ENCODE measurements at regions not wholly inside any gene's neighbourhood (a gene's known extent, or its start where the extent isn't known, plus 50 kb on each side); places are given as distances from the start of the nearest gene placed in this dataset.

GRCh38 chr2:576292-576691 is 100.9 kb downstream of the TMEM18 start:
- H3K27me3 Mint-ChIP-seq: peaks cover 36 to 57% of the 10 kb centered on the region in 2 donors
- H3K4me1 Mint-ChIP-seq (ENCODE audit: low read depth in 2 of 2): no peaks in the 10 kb centered on the region
- H3K36me3 Mint-ChIP-seq: peaks cover 9% of the 10 kb centered on the region
- H3K9me3 Mint-ChIP-seq: peaks cover 5% of the 10 kb centered on the region
- no peak overlapping the region for H3K4me3 Mint-ChIP-seq
- no peak for DNase-seq (ENCODE audit: low spot score)
- no peak for ATAC-seq
- no peak overlapping the region for H3K27ac Mint-ChIP-seq

GRCh38 chr2:575727-576236 is 101.4 kb downstream of the TMEM18 start:
- DNase-seq (ENCODE audit: low spot score) (no peak), ATAC-seq (no peak)
- Mint-ChIP-seq H3K27me3 (peaks cover 37 to 57% of the 10 kb centered on the region in 2 donors), H3K4me1 (ENCODE audit: low read depth in 2 of 2) (no peaks in the 10 kb centered on the region), H3K36me3 (peaks cover 14% of the 10 kb centered on the region), H3K27ac (no peak overlapping the region), H3K9me3 (peaks cover 5% of the 10 kb centered on the region), H3K4me3 (no peak overlapping the region)

- Mint-ChIP-seq H3K9me3 (peaks cover 5% of the 10 kb centered on the region), H3K4me3 (no peak overlapping the region), H3K27me3 (peaks cover 42 to 61% of the 10 kb centered on the region in 2 donors), H3K27ac (no peak overlapping the region), H3K36me3 (peaks cover 21% of the 10 kb centered on the region), H3K4me1 (ENCODE audit: low read depth in 2 of 2) (no peaks in the 10 kb centered on the region)
- no peak for DNase-seq (ENCODE audit: low spot score)
- ATAC-seq: no peak
These were observed 102.0 kb downstream of the TMEM18 start for GRCh38 chr2:575030-575726.

- Mint-ChIP-seq H3K27ac (no peak overlapping the region), H3K4me1 (ENCODE audit: low read depth in 2 of 2) (no peaks in the 10 kb centered on the region), H3K9me3 (peaks cover 5% of the 10 kb centered on the region), H3K27me3 (peaks cover 49 to 71% of the 10 kb centered on the region in 2 donors), H3K36me3 (peaks cover 25% of the 10 kb centered on the region), H3K4me3 (no peak overlapping the region)
- no peak for ATAC-seq
- DNase-seq (ENCODE audit: low spot score): no peak
These were observed 103.3 kb downstream of the TMEM18 start for GRCh38 chr2:573805-574392.

GRCh38 chr2:573025-573424 is 104.2 kb downstream of the TMEM18 start:
- Mint-ChIP-seq H3K36me3 (peaks cover 25% of the 10 kb centered on the region), H3K4me3 (no peak overlapping the region), H3K27me3 (peaks cover 51 to 67% of the 10 kb centered on the region in 2 donors), H3K9me3 (peaks cover 5% of the 10 kb centered on the region), H3K27ac (no peak overlapping the region), H3K4me1 (ENCODE audit: low read depth in 2 of 2) (no peaks in the 10 kb centered on the region)
- no peak for DNase-seq (ENCODE audit: low spot score)
- ATAC-seq: no peak

GRCh38 chr2:569681-570080 is 107.5 kb downstream of the TMEM18 start:
- H3K36me3 Mint-ChIP-seq: peaks cover 19% of the 10 kb centered on the region
- no peak overlapping the region for H3K27ac Mint-ChIP-seq
- no peak overlapping the region for H3K4me3 Mint-ChIP-seq
- no peaks in the 10 kb centered on the region for H3K4me1 Mint-ChIP-seq (ENCODE audit: low read depth in 2 of 2)
- H3K9me3 Mint-ChIP-seq: peaks cover 5% of the 10 kb centered on the region
- H3K27me3 Mint-ChIP-seq: peaks cover 64 to 65% of the 10 kb centered on the region in 2 donors
- ATAC-seq (no peak), DNase-seq (ENCODE audit: low spot score) (no peak)

GRCh38 chr2:568639-569235 is 108.5 kb downstream of the TMEM18 start:
- H3K4me1 Mint-ChIP-seq (ENCODE audit: low read depth in 2 of 2): no peaks in the 10 kb centered on the region
- no peak for DNase-seq (ENCODE audit: low spot score)
- H3K36me3 Mint-ChIP-seq: peaks cover 19% of the 10 kb centered on the region
- H3K9me3 Mint-ChIP-seq: peaks cover 5% of the 10 kb centered on the region
- ATAC-seq: no peak
- H3K4me3 Mint-ChIP-seq: no peak overlapping the region
- no peak overlapping the region for H3K27ac Mint-ChIP-seq
- peaks cover 58 to 60% of the 10 kb centered on the region in 2 donors for H3K27me3 Mint-ChIP-seq

- H3K27ac Mint-ChIP-seq: no peak overlapping the region
- DNase-seq (ENCODE audit: low spot score): no peak
These were observed 109.2 kb downstream of the TMEM18 start for GRCh38 chr2:567865-568638.

GRCh38 chr2:567496-567864 is 109.7 kb downstream of the TMEM18 start:
- DNase-seq (ENCODE audit: low spot score) (no peak), ATAC-seq (no peak)
- peaks cover 19% of the 10 kb centered on the region for H3K36me3 Mint-ChIP-seq
- peaks cover 48 to 54% of the 10 kb centered on the region in 2 donors for H3K27me3 Mint-ChIP-seq
- no peaks in the 10 kb centered on the region for H3K4me1 Mint-ChIP-seq (ENCODE audit: low read depth in 2 of 2)
- no peak overlapping the region for H3K27ac Mint-ChIP-seq
- peaks cover 4% of the 10 kb centered on the region for H3K9me3 Mint-ChIP-seq
- no peak overlapping the region for H3K4me3 Mint-ChIP-seq

More at GRCh38 chr2:567865-568638, 109.2 kb downstream of the TMEM18 start:
- H3K36me3 Mint-ChIP-seq: peaks cover 19% of the 10 kb centered on the region
- no peak overlapping the region for H3K4me3 Mint-ChIP-seq
- H3K9me3 Mint-ChIP-seq: peaks cover 5% of the 10 kb centered on the region
- no peak for ATAC-seq
- H3K4me1 Mint-ChIP-seq (ENCODE audit: low read depth in 2 of 2): no peaks in the 10 kb centered on the region
- H3K27me3 Mint-ChIP-seq: peaks cover 54 to 56% of the 10 kb centered on the region in 2 donors

GRCh38 chr2:566379-567313 is 110.6 kb downstream of the TMEM18 start:
- Mint-ChIP-seq H3K4me3 (no peak overlapping the region), H3K36me3 (peaks cover 19% of the 10 kb centered on the region), H3K9me3 (no peaks in the 10 kb centered on the region), H3K4me1 (ENCODE audit: low read depth in 2 of 2) (peaks cover 5 to 6% of the 10 kb centered on the region in 2 donors), H3K27me3 (peaks cover 48 to 52% of the 10 kb centered on the region in 2 donors), H3K27ac (no peak overlapping the region)
- ATAC-seq: no peak
- DNase-seq (ENCODE audit: low spot score): no peak

GRCh38 chr2:564471-565181 is 112.6 kb downstream of the TMEM18 start:
- no peak for ATAC-seq
- Mint-ChIP-seq H3K9me3 (no peaks in the 10 kb centered on the region), H3K27ac (no peak overlapping the region), H3K27me3 (peaks cover 40 to 41% of the 10 kb centered on the region in 2 donors), H3K36me3 (no peaks in the 10 kb centered on the region), H3K4me1 (ENCODE audit: low read depth in 2 of 2) (peaks cover 5 to 7% of the 10 kb centered on the region in 2 donors), H3K4me3 (no peak overlapping the region)
- DNase-seq (ENCODE audit: low spot score): no peak

- H3K9me3 Mint-ChIP-seq: no peaks in the 10 kb centered on the region
- peaks cover 5 to 7% of the 10 kb centered on the region in 2 donors for H3K4me1 Mint-ChIP-seq (ENCODE audit: low read depth in 2 of 2)
- H3K36me3 Mint-ChIP-seq: no peaks in the 10 kb centered on the region
- H3K27ac Mint-ChIP-seq: no peak overlapping the region
- peaks cover 40 to 47% of the 10 kb centered on the region in 2 donors for H3K27me3 Mint-ChIP-seq
- no peak overlapping the region for H3K4me3 Mint-ChIP-seq
- DNase-seq (ENCODE audit: low spot score): no peak
- no peak for ATAC-seq
These were observed 113.7 kb downstream of the TMEM18 start for GRCh38 chr2:563512-563911.

All from natural killer cell treated with Interleukin-12 subunit alpha and Interleukin-12 subunit beta and Interleukin-15 and Interleukin-18, amount 100 ng/mL, for 72 hours (primary cell).